NCI-H146 (cell line): ENCODE measurements at regions not wholly inside any gene's neighbourhood (a gene's known extent, or its start where the extent isn't known, plus 50 kb on each side); places are given as distances from the start of the nearest gene placed in this dataset.
A peak's percentile ranks its signal among the peaks of the same experiment; 100 is the strongest.

Experiments
- DNase-seq: peaks from one replicate; lab custom pipeline; 2025; lab: John Stamatoyannopoulos, UW

GRCh38 chr1:168455764-168456163, 88.0 kb downstream of the XCL2 start:
- no peak for DNase-seq

GRCh38 chr1:168454211-168454815, 89.5 kb downstream of the XCL2 start:
- DNase-seq: no peak

GRCh38 chr1:168453056-168453455, 90.7 kb downstream of the XCL2 start:
- DNase-seq: no peak

- no peak for DNase-seq
These were observed 91.5 kb downstream of the XCL2 start for GRCh38 chr1:168452329-168452728.

GRCh38 chr1:168447871-168448270, 95.9 kb downstream of the XCL2 start:
- no peak for DNase-seq

- DNase-seq: no peak
These were observed 97.7 kb downstream of the XCL2 start for GRCh38 chr1:168446081-168446480.

- no peak for DNase-seq
These were observed 99.9 kb downstream of the XCL2 start for GRCh38 chr1:168443899-168444298.

GRCh38 chr1:168443356-168443755, 100.4 kb downstream of the XCL2 start:
- no peak for DNase-seq

- DNase-seq: peak; percentile 96
These were observed 100.9 kb downstream of the XCL2 start for GRCh38 chr1:168442931-168443330.

- DNase-seq: no peak
These were observed 102.1 kb downstream of the XCL2 start for GRCh38 chr1:168441745-168442144.

- DNase-seq: peak; percentile 72
These were observed 104.1 kb downstream of the XCL2 start for GRCh38 chr1:168439456-168440375.

GRCh38 chr1:168438626-168439025, 105.2 kb downstream of the XCL2 start:
- DNase-seq: no peak

- no peak for DNase-seq
These were observed 106.0 kb downstream of the XCL2 start for GRCh38 chr1:168437821-168438220.

- no peak for DNase-seq
These were observed 108.4 kb downstream of the XCL2 start for GRCh38 chr1:168435439-168435838.

GRCh38 chr1:168433238-168433637, 110.6 kb downstream of the XCL2 start:
- no peak for DNase-seq

- DNase-seq: no peak
These were observed 111.9 kb downstream of the XCL2 start for GRCh38 chr1:168431882-168432281.

GRCh38 chr1:168430321-168430720, 113.5 kb downstream of the XCL2 start:
- no peak for DNase-seq

- no peak for DNase-seq
These were observed 115.6 kb downstream of the XCL2 start for GRCh38 chr1:168428063-168428731.

GRCh38 chr1:168427051-168427450, 116.7 kb downstream of the XCL2 start:
- DNase-seq: no peak

- no peak for DNase-seq
These were observed 119.5 kb downstream of the XCL2 start for GRCh38 chr1:168424281-168424680.

- no peak for DNase-seq
These were observed 121.5 kb downstream of the XCL2 start for GRCh38 chr1:168422203-168422847.

GRCh38 chr1:168421399-168422004, 122.3 kb downstream of the XCL2 start:
- DNase-seq: no peak
